HCT116 (cell line): ENCODE measurements at regions not wholly inside any gene's neighbourhood (a gene's known extent, or its start where the extent isn't known, plus 50 kb on each side); places are given as distances from the start of the nearest gene placed in this dataset.

Experiments
- ATAC-seq: fragments of 200-7000 bp; cut with Tn5 transposase; 2 replicates; pipeline ENCODE4 v1.9.1; 2020; ENCODE audit warnings: mild to moderate bottlenecking, moderate library complexity
- BruUV-seq: library from RNA; stranded (reverse); fragments of 400-500 nt; replicated peaks from 2 replicates; lab custom pipeline; 2021; lab: Mats Ljungman, UMichigan
- CTCF ChIA-PET: fragments of 300-600 bp; sonication (Branson Sonifier 250); formaldehyde crosslinking; loops from one replicate; lab custom pipeline; 2021; ENCODE audit warnings: antibody characterized with exemption; lab: Charles Lee
- POLR2A ChIA-PET: fragments of 300-600, 350-600 bp; sonication (Branson Sonifier 250); formaldehyde crosslinking; loops from one replicate; lab custom pipeline; 2021; ENCODE audit warnings: antibody characterized with exemption; lab: Charles Lee
- RAD21 ChIA-PET, 2 experiments: fragments of 300-600 bp; sonication (Branson Sonifier 250); formaldehyde crosslinking; loops; one replicate each; lab custom pipeline; 2023; ENCODE audit warnings: low total read pairs in 2 of 2; ENCODE audit not compliant: uncharacterized antibody in 2 of 2, unreplicated experiment in 2 of 2, low non-redundant PET in 1 of 2; lab: Charles Lee
- DNase-seq: peaks from one replicate; pipeline ENCODE4 v3.0.0-alpha.2; 2010; ENCODE audit warnings: low read depth, low spot score
- H2AFZ ChIP-seq: fragments of 200-600 bp; shearing (Covaris generic), sonication (generic); 2 replicates; pipeline ENCODE4 v1.6.1; 2017; ENCODE audit warnings: low read depth, mixed run types, mixed read lengths, antibody characterized with exemption, low read length; ENCODE audit not compliant: poor library complexity, severe bottlenecking
- H3K27ac ChIP-seq: 2 replicates; pipeline ENCODE4 v1.5.1; 2012; ENCODE audit warnings: low read depth, low read length
- H3K27me3 ChIP-seq: fragments of 200-600 bp; sonication (generic); 2 replicates; pipeline ENCODE4 v1.6.1; 2016; ENCODE audit warnings: mixed run types, low read length, mixed read lengths; ENCODE audit not compliant: insufficient read depth
- H3K36me3 ChIP-seq, 2 experiments: fragments of 200-500 bp in 1 of 2; fragments of 200-600 bp in 1 of 2; sonication (Bioruptor generic) in 1 of 2; sonication (generic) in 1 of 2; 2 replicates each; pipeline versions ENCODE4 v1.5.1 to v1.6.1; 2014 to 2016; ENCODE audit warnings: low read length in 2 of 2, inconsistent platforms in 1 of 2, mixed read lengths in 1 of 2, mixed run types in 1 of 2; ENCODE audit not compliant: insufficient read depth in 2 of 2, control insufficient read depth in 1 of 2
- H3K4me1 ChIP-seq, 2 experiments: fragments of 200-600 bp in 1 of 2; sonication (generic) in 1 of 2; 2 replicates each; pipeline versions ENCODE4 v1.5.1 to v1.6.1; 2012 to 2017; ENCODE audit warnings: low read length in 2 of 2, inconsistent platforms in 1 of 2, mild to moderate bottlenecking in 1 of 2, mixed read lengths in 1 of 2, mixed run types in 1 of 2, moderate library complexity in 1 of 2; ENCODE audit not compliant: insufficient read depth in 2 of 2, control insufficient read depth in 1 of 2
- H3K4me2 ChIP-seq: fragments of 200-600 bp; sonication (generic); 2 replicates; pipeline ENCODE4 v1.6.1; 2017; ENCODE audit warnings: mixed run types, low read length, mixed read lengths
- H3K4me3 ChIP-seq, 2 experiments: fragments of 200-600 bp in 1 of 2; sonication (generic) in 1 of 2; replicated peaks in 1 of 2; 2 replicates each; pipeline ENCODE4 v1.5.1; 2011 to 2016; ENCODE audit warnings: low read length in 2 of 2, control low read depth in 1 of 2, low read depth in 1 of 2, mild to moderate bottlenecking in 1 of 2, mixed read lengths in 1 of 2, mixed run types in 1 of 2
- H3K79me2 ChIP-seq: fragments of 200-600 bp; sonication (generic); 2 replicates; pipeline ENCODE4 v1.6.1; 2017; ENCODE audit warnings: mild to moderate bottlenecking, mixed run types, low read length, moderate library complexity, mixed read lengths; ENCODE audit not compliant: insufficient read depth
- H3K9ac ChIP-seq: fragments of 200-600 bp; sonication (generic); 2 replicates; pipeline ENCODE4 v1.6.1; 2016; ENCODE audit warnings: low read length, mixed read lengths
- H3K9me2 ChIP-seq: fragments of 200-600 bp; sonication (generic), shearing (Covaris generic); 2 replicates; pipeline ENCODE4 v1.6.1; 2017; ENCODE audit warnings: mixed run types, mild to moderate bottlenecking, moderate library complexity; ENCODE audit not compliant: insufficient read depth
- H3K9me3 ChIP-seq, 2 experiments: fragments of 200-500 bp in 1 of 2; fragments of 200-600 bp in 1 of 2; sonication (Bioruptor generic) in 1 of 2; sonication (generic) in 1 of 2; 2 replicates each; pipeline ENCODE4 v1.6.1; 2014 to 2017; ENCODE audit warnings: low read length in 2 of 2, mixed read lengths in 2 of 2, inconsistent platforms in 1 of 2, low read depth in 1 of 2, mild to moderate bottlenecking in 1 of 2, mixed run types in 1 of 2, moderate library complexity in 1 of 2; ENCODE audit not compliant: control insufficient read depth in 1 of 2, insufficient read depth in 1 of 2
- H4K20me1 ChIP-seq: fragments of 200-600 bp; sonication (generic), shearing (Covaris generic); 2 replicates; pipeline ENCODE4 v1.6.1; 2017; ENCODE audit warnings: mixed run types, mild to moderate bottlenecking, moderate library complexity; ENCODE audit not compliant: insufficient read depth
- CBX3 ChIP-seq: IDR thresholded peaks from 2 replicates; pipeline ENCODE4 v1.6.1; 2012; ENCODE audit warnings: low read depth
- CEBPB ChIP-seq: IDR thresholded peaks from 2 replicates; pipeline ENCODE4 v1.6.1; 2012; ENCODE audit warnings: low read depth
- EGR1 ChIP-seq: IDR thresholded peaks from 2 replicates; pipeline ENCODE4 v1.6.1; 2012; ENCODE audit warnings: low read depth
- EZH2phosphoT487 ChIP-seq: fragments of 200-600 bp; IDR thresholded peaks from 2 replicates; pipeline ENCODE4 v1.6.1; 2018; ENCODE audit warnings: antibody characterized with exemption, borderline replicate concordance
- FOSL1 ChIP-seq: IDR thresholded peaks from 2 replicates; pipeline ENCODE4 v1.6.1; 2012; ENCODE audit warnings: low read depth
- JUND ChIP-seq: IDR thresholded peaks from 2 replicates; pipeline ENCODE4 v1.6.1; 2012
- POLR2A ChIP-seq: IDR thresholded peaks from 2 replicates; pipeline ENCODE4 v1.7.0; 2011; ENCODE audit warnings: borderline replicate concordance; ENCODE audit not compliant: insufficient read depth, insufficient read length; ENCODE audit errors: extremely low read depth
- RAD21 ChIP-seq: IDR thresholded peaks from 2 replicates; pipeline ENCODE4 v1.6.1; 2012; ENCODE audit warnings: low read depth, mild to moderate bottlenecking
- SIN3A ChIP-seq: IDR thresholded peaks from 2 replicates; pipeline ENCODE4 v1.6.1; 2012; ENCODE audit warnings: low read depth
- SP1 ChIP-seq: IDR thresholded peaks from 2 replicates; pipeline ENCODE4 v1.6.1; 2012; ENCODE audit warnings: low read depth
- TCF7L2 ChIP-seq: IDR thresholded peaks from 2 replicates; pipeline ENCODE4 v1.7.0; 2011; ENCODE audit warnings: borderline replicate concordance, inconsistent platforms; ENCODE audit not compliant: insufficient read depth, insufficient read length; ENCODE audit errors: extremely low read depth
- YY1 ChIP-seq: IDR thresholded peaks from 2 replicates; pipeline ENCODE4 v1.6.1; 2011; ENCODE audit warnings: low read length, low read depth, moderate library complexity, mild to moderate bottlenecking; ENCODE audit not compliant: insufficient replicate concordance; ENCODE audit errors: extremely low read depth
- ZFX ChIP-seq: fragments of 450-650 bp; IDR thresholded peaks from 2 replicates; pipeline ENCODE4 v1.6.1; 2017
- ZNF274 ChIP-seq: fragments of 200-500 bp; sonication (Bioruptor generic); IDR thresholded peaks from 2 replicates; pipeline ENCODE4 v1.6.1; 2014; ENCODE audit warnings: mild to moderate bottlenecking, low read depth, low read length, inconsistent platforms
- intact Hi-C: fragments of 100-400 bp; cut with micrococcal nuclease; formaldehyde crosslinking; loops from 2 replicates; pipeline ENCODE4 v1.10.0; 2022
- TF ChIP-seq, protein P1 (sequence below): IDR thresholded peaks from 2 replicates; pipeline ENCODE4 v1.6.1; 2012
- TF ChIP-seq, protein P2 (sequence below), 3 experiments: fragments of 200-600 bp in 1 of 3; sonication (generic) in 1 of 3; IDR thresholded peaks in 2 of 3; conservative IDR thresholded peaks in 1 of 3; 2 replicates each; pipeline ENCODE4 v1.5.1; 2012 to 2017; ENCODE audit warnings: low read depth in 2 of 3, low read length in 2 of 3, antibody characterized with exemption in 1 of 3, borderline replicate concordance in 1 of 3, control low read depth in 1 of 3, mild to moderate bottlenecking in 1 of 3, mixed read lengths in 1 of 3, mixed run types in 1 of 3, moderate library complexity in 1 of 3; ENCODE audit not compliant: insufficient read depth in 1 of 3

GRCh38 chr15:31258260-31258659, 68.4 kb upstream of the KLF13 start:
- RAD21 ChIA-PET, result no interaction called here
- no TSS peak for BruUV-seq
- no peak for ATAC-seq

GRCh38 chr15:31259562-31260252, 66.9 kb upstream of the KLF13 start:
- Histone ChIP-seq H3K9me2 (no peaks in the 10 kb centered on the region), H3K27me3 (no peaks in the 10 kb centered on the region), H4K20me1 (no peaks in the 10 kb centered on the region), H3K79me2 (no peaks in the 10 kb centered on the region), H3K9me3 (no peaks in the 10 kb centered on the region), H3K4me1 (peaks cover 0 to 3% of the 10 kb centered on the region in 2 experiments; a peak in 1 of 4 replicates), H3K27ac (no peak overlapping the region), H3K9ac (no peak overlapping the region), H3K4me2 (no peak overlapping the region), H2AFZ (no peak overlapping the region), H3K4me3 (no peak overlapping the region)
- ATAC-seq (no peak), DNase-seq (no peak)
- ChIA-PET CTCF (no interaction called here), POLR2A (no interaction called here), RAD21 (no interaction called here)
- intact Hi-C loops, result no loop called here
- no TSS peak for BruUV-seq
- TF ChIP-seq ZFX, result no peak
- no peak for TF ChIP-seq YY1
- TF ChIP-seq CEBPB, result no peak
- no peak for TF ChIP-seq JUND
- no peak for TF ChIP-seq SIN3A
- TF ChIP-seq EZH2phosphoT487, result no peak
- no peak for TF ChIP-seq ZNF274
- no peak for TF ChIP-seq TCF7L2
- no peak for TF ChIP-seq RAD21
- TF ChIP-seq, protein P1, sequence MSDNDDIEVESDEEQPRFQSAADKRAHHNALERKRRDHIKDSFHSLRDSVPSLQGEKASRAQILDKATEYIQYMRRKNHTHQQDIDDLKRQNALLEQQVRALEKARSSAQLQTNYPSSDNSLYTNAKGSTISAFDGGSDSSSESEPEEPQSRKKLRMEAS, result no peak
- no peak for TF ChIP-seq SP1
- no peak for TF ChIP-seq CBX3
- TF ChIP-seq POLR2A, result no peak
- no peak for TF ChIP-seq EGR1
- TF ChIP-seq, all 23 proteins: peak for 0
- no peaks in the 10 kb centered on the region for H3K36me3 ChIP-seq

More at GRCh38 chr15:31258260-31258659, 68.4 kb upstream of the KLF13 start:
- Histone ChIP-seq H3K79me2 (no peaks in the 10 kb centered on the region), H3K4me3 (no peak overlapping the region), H3K36me3 (no peaks in the 10 kb centered on the region), H3K4me1 (no peaks in the 10 kb centered on the region), H3K9me3 (no peaks in the 10 kb centered on the region), H4K20me1 (no peaks in the 10 kb centered on the region), H2AFZ (no peak overlapping the region), H3K4me2 (no peak overlapping the region), H3K27me3 (no peaks in the 10 kb centered on the region), H3K9me2 (no peaks in the 10 kb centered on the region), H3K27ac (no peak overlapping the region), H3K9ac (no peak overlapping the region)
- CTCF ChIA-PET, result no interaction called here
- POLR2A ChIA-PET, result interaction anchor here (0.7 kb wide), 1 partner anchor 143 kb away, joined by 3 read pairs; no protein-coding TSS in a partner anchor
- no peak for TF ChIP-seq FOSL1
- TF ChIP-seq, protein P2, sequence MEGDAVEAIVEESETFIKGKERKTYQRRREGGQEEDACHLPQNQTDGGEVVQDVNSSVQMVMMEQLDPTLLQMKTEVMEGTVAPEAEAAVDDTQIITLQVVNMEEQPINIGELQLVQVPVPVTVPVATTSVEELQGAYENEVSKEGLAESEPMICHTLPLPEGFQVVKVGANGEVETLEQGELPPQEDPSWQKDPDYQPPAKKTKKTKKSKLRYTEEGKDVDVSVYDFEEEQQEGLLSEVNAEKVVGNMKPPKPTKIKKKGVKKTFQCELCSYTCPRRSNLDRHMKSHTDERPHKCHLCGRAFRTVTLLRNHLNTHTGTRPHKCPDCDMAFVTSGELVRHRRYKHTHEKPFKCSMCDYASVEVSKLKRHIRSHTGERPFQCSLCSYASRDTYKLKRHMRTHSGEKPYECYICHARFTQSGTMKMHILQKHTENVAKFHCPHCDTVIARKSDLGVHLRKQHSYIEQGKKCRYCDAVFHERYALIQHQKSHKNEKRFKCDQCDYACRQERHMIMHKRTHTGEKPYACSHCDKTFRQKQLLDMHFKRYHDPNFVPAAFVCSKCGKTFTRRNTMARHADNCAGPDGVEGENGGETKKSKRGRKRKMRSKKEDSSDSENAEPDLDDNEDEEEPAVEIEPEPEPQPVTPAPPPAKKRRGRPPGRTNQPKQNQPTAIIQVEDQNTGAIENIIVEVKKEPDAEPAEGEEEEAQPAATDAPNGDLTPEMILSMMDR (IDR thresholded peaks at IDR 0.05 in 2 of 3, conservative IDR thresholded peaks at IDR 0.05 in 1 of 3; ENCODE audit: borderline replicate concordance in 1 of 3, insufficient read depth in 1 of 3, low read depth in 2 of 3, low read length in 2 of 3), result 0 out of 6 replicates have a peak, but pooled peaks of 1 of the 3 experiments have one; percentile 6
- intact Hi-C loops, result no loop called here
- no peak for DNase-seq
